ENCODE measurements at regions not wholly inside any gene's neighbourhood (a gene's known extent, or its start where the extent isn't known, plus 50 kb on each side); places are given as distances from the start of the nearest gene placed in this dataset.

DNA sequence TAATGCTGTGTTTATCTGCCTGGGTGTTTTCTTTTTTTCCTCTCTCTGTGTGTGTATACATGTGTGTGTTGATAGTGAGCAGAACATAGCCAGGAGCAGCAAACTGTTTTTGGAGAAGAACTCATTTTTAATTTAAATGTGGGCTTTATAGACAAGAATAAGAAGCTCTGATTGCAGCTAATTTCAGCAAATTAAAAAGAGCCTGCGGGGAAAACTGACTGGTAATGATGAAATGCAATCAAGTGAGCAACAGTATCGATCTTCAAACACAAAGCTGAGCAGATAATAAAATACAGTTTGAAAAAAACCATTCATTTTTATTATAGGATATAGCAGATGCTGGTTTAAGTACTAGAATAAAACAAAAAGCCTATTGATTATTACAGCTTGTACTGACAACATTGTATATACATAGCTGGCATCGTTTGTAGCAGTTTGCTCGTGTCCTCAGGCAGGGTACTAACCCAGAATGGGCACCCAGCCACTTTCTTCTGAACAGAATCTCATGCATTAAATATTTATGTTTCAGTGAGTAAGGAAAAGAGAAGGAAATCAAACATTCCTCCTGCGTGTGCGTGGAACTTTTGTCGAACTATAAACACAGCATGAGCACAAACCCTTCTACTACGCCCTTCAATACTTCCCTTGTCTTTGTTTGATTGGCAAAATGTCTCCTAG lies 73.5 kb upstream of the ZFP42 start (continued):
- TF ChIP-seq CHD7 (IDR thresholded peaks at IDR 0.05; ENCODE audit: insufficient replicate concordance, low read length) (no peak), CBX8 (IDR thresholded peaks at IDR 0.05; ENCODE audit: borderline replicate concordance, low read depth, low read length) (no peak), CEBPB (IDR thresholded peaks at IDR 0.05; ENCODE audit: low read depth, low read length) (no peak), POU5F1 (IDR thresholded peaks at IDR 0.05; ENCODE audit: low read depth, low read length) (no peak), PHF8 (conservative IDR thresholded peaks at IDR 0.05; ENCODE audit: low read depth, low read length) (no peak), SAP30 (IDR thresholded peaks at IDR 0.05; ENCODE audit: insufficient read depth, insufficient replicate concordance, low read length) (no peak), RXRA (IDR thresholded peaks at IDR 0.05; ENCODE audit: insufficient read depth, low read depth, low read length) (no peak), TCF12 (IDR thresholded peaks at IDR 0.05; ENCODE audit: low read depth, low read length) (no peak), SIX5 (IDR thresholded peaks at IDR 0.05; ENCODE audit: low read depth, low read length) (no peak), ZNF274 (IDR thresholded peaks at IDR 0.05; ENCODE audit: borderline replicate concordance, extremely low read depth, low read length) (no peak)
- TF ChIP-seq, protein P1, sequence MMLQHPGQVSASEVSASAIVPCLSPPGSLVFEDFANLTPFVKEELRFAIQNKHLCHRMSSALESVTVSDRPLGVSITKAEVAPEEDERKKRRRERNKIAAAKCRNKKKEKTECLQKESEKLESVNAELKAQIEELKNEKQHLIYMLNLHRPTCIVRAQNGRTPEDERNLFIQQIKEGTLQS (IDR thresholded peaks at IDR 0.05; ENCODE audit: insufficient read depth, low read depth, low read length): no peak

All from H1 (cell line).